A204.1 (cell line): ENCODE measurements at regions not wholly inside any gene's neighbourhood (a gene's known extent, or its start where the extent isn't known, plus 50 kb on each side); places are given as distances from the start of the nearest gene placed in this dataset.
"Not testable (repeated sequence)": the region's sequence is repeated elsewhere in the genome, so short reads cannot be mapped to it uniquely, and the experiment has no call there.

Experiments
- FAIRE-seq: peaks from 2 replicates; lab custom pipeline; 2012; peaks lifted over from hg19 to GRCh38; lab: Jason Lieb, UNC

DNA sequence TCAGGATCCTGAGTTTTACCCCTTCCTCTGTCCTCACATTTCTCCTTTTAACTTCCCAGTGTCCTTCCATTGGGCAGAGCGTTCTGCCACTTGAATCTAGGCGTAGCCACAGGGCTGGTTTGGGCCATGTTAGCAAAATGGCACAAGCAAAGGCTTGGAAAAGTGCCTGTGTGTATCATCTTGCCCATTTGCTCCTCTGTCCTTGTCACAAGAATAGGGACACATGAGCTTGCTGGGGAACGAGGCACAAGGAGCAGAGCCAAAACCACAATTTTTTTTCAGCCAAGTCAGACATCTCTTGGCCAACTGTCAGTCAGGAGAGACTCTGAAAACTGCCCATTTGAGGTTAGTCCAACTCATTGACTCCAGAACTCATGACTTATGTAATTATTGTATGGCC, 285.2 kb downstream of the ZNF248 start:
- no peak for FAIRE-seq

DNA sequence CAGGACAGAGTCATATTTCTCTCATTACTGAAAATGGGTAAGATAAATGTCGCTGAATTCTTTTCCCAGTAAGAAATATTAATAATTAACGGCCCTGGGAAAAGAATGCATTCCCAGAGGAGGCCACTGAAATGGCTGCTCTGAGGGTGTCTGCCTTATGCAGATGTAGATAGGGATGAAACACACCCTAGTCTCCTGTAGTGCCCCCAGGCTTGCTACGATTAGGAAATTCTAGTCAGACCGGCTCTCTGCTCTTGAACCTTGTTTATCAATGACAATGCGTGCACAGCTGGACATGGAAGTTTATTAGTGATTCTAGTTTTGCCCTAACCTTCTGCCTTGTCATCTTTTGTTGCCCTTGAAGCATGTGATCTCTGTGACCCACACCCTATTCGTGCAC, 291.1 kb downstream of the ZNF248 start:
- no peak for FAIRE-seq

GRCh38 chr10:37563715-37564108, 293.7 kb downstream of the ZNF248 start:
- no peak for FAIRE-seq

- FAIRE-seq, result no peak
Measured at GRCh38 chr10:37563107-37563714, 294.2 kb downstream of the ZNF248 start.

DNA sequence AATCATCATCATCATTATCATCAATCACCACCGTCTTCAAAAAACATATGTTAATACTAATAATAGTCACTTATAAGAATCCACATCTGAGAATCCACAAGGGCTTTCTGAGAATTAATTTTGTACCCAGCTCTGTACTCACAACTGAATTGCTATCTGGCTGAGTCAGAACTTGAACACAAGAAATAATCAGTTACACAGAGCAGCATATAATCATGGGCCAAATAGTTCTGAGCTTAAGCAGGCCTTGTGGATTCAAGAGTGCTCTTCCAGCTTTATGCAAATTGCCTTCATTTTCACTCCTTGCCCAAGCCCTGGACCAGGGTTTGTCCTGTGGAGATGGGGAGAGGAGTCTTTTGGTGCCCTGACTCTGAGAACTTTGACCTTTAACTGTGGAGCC, 304.5 kb downstream of the ZNF248 start:
- no peak for FAIRE-seq

GRCh38 chr10:37549054-37549453, 308.4 kb downstream of the ZNF248 start:
- no peak for FAIRE-seq

GRCh38 chr10:37535459-37536246, 321.8 kb downstream of the ZNF248 start:
- FAIRE-seq, result no peak

- no peak for FAIRE-seq
Measured at GRCh38 chr10:37534166-37534565, 323.2 kb downstream of the ZNF248 start.

- FAIRE-seq, result peak; percentile 82
Measured at GRCh38 chr10:37525410-37525809, 332.0 kb downstream of the ZNF248 start.

GRCh38 chr10:37520488-37520887, 336.9 kb downstream of the ZNF248 start:
- no peak for FAIRE-seq

DNA sequence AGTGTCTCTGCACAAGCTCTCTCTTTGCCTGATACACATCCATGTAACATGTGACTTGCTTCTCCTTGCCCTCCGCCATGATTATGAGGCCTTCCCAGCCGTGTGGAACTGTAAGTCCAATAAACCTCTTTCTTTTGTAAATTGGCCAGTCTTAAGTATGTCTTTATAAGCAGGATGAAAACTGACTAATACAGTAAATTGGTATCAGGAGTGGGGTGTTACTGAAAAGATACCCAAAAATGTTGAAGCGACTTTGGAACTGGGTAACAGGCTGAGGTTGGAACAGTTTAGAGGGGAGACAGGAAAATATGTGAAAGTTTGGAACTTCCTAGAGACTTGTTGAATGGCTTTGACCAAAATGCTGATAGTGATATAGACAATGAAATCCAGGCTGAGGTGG, 346.9 kb downstream of the ZNF248 start:
- FAIRE-seq, result not testable (repeated sequence)

DNA sequence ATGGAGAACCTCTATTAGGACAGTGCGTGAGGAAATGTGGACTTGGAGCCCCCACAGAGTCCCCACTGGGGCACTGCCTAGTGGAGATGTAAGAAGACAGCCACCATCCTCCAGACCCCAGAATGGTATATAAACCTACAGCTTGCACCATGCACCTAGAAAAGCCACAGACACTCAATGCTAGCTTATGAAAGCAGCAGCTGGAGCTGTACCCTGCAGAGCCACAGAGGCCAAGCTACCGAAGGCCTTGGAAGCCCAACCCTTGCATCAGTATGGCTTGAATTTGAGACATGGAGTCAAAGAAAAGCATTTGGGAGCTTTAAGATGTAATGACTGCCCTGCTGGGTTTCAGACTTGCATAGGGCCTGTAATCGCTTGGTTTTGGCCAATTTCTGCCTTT, 361.3 kb downstream of the ZNF248 start:
- no peak for FAIRE-seq

DNA sequence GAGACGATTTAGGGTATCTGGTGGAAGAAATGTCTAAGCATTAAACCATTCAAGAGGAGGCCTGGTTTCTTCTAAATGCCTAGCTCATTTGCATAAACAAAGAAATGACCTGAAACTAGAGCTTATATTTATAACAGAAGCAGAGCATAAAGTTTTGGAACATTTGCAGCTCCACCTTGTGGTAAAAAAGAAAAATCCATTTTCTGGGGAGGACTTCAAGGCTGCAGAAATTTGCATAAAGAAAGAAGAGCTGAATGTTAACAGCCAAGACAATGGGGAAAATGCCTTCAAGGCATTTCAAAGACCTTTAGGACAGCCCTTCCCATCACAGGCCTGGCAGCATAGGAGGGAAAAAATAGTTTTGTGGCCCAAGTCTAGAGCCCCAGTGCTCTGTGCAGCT, 362.0 kb downstream of the ZNF248 start:
- FAIRE-seq, result peak; percentile 98

DNA sequence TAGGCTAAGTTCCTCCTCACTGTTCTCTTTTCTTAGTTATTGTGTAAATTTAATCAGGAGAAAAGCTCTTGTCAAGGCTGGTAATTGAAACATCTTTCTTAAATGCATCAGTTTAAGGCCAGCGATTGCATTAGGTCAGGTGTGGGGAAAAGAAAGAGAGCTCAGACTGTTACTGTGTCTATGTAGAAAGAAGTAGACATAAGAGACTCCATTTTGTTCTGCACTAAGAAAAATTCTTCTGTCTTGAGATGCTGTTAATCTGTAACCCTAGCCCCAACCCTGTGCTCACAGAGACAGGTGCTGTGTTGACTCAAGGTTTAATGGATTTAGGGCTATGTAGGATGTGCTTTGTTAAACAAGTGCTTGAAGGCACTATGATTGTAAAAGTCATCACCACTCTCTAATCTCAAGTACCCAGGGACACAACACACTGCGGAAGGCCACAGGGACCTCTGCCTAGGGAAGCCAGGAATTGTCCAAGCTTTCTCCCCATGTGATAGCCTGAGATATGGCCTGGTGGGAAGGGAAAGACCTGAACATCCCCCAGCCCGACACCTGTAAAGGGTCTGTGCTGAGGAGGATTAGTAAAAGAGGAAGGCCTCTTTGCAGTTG, 364.1 kb downstream of the ZNF248 start:
- not testable (repeated sequence) for FAIRE-seq

GRCh38 chr10:37490266-37490665, 364.9 kb downstream of the ANKRD30A start:
- FAIRE-seq, result no peak

DNA sequence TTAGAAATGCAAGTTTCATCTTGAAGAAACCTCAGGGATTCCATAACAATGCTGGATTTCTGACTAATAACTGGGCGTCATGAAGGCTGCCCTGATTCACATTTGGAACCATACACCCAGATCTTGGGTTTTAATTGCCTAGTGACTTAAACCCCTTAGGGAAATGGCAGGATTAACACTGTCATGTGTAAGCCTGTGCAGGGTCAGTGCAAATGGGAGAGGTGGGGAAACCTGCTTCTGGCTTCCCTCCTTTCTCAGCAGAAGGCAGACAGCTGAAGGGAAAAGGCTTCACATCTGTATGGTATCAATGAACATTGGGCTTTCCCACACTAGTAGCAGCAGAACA, 364.2 kb downstream of the ANKRD30A start:
- no peak for FAIRE-seq

- peak; percentile 97 for FAIRE-seq
Measured at GRCh38 chr10:37488792-37489657, 363.6 kb downstream of the ANKRD30A start.

DNA sequence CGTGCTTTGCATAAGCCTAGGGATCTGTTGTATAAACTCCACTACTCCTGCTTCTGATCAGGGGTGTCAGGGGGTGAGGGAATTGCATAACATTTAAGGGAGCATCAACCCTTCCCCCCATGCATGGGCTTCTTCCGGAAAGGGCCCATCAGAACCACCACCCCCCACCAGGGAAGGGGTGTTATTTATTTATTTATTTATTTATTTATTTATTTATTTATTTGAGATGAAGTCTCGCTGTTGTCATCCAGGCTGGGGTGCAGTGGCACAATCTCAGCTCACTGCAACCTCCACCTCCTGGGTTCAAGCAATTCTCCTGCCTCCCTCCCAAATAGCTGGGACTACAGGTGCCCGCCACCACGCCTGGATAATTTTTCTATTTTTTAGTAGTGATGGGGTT, 355.2 kb downstream of the ANKRD30A start:
- not testable (repeated sequence) for FAIRE-seq

DNA sequence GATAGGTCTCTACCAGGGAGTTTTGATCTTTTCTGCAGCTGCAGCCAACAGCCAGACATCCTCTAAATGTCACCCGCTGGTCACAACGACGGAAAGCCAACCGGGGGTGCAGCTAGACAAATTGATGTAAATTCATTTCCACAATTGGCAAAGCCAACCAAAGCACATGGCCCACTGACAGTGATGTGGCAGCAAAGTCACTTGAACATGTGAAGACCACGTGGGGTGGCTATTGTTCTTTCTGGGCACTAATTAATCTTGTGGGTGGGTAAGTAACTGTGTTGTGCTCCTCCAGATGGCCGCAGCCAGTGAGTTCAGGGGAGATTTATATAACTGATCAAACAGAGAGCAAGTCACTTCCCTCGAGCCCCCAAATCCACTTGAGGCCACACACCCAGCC, 354.1 kb downstream of the ANKRD30A start:
- no peak for FAIRE-seq

- FAIRE-seq, result no peak
Measured at GRCh38 chr10:37478381-37478780, 353.0 kb downstream of the ANKRD30A start.

DNA sequence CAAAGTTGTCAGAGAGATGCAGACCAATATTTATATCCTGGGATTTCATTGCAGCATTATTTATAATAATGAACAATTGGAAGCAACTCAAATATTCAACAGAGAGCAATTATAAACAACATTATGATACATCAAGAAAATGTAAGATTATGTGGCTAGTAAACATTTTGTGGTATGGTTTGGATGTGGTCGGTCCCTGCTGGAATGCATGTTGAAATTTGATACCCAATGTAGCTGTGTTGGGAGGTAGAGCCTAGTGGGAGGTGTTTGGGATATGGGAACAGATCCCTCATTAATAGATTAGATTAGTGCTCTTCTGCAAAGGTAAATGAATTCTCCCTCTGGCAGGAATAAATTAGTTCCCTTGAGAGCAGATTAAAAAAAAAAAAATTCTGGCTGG, 350.9 kb downstream of the ANKRD30A start:
- no peak for FAIRE-seq

DNA sequence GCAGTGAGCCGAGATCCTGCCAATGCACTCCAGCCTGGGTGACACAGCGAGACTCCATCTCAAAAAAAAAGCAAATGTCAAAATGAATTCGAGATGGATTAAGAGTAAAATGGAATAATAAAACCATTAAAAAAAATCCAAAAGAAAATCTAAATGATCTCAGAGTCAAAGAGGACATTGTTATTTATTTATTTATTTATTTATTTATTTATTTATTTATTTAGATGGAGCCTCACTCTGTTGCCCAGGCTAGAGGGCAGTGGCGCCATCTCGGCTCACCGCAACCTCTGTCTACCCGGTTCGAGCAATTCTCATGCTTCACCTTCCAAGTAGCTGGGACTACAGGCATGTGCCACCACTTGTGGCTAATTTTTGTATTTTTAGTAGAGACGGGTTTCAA, 349.2 kb downstream of the ANKRD30A start:
- no peak for FAIRE-seq

DNA sequence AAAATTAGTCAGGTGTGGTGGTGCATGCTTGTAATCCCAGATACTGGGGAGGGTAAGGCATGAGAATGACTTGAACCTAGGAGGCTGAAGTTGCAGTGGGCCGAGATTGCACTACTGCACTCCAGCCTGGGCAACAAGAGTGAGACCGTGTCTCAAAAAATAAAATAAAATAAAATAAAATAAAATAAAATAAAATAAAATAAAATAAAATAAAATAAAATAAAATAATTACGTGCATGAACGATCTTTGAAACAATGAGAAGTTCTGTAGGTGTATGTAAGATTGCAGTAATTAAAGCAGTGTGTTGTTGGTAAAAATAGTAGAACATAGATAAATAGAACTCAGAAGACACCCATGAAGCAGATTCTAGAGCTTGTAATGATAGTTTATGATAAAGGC, 348.5 kb downstream of the ANKRD30A start:
- FAIRE-seq, result no peak
